Right atrium auricular region (tissue), 2 donors: ENCODE measurements at regions not wholly inside any gene's neighbourhood (a gene's known extent, or its start where the extent isn't known, plus 50 kb on each side); places are given as distances from the start of the nearest gene placed in this dataset.

ENCODE experiments used
- DNase-seq: peaks from one replicate; pipeline ENCODE4 v3.0.0-alpha.2; 2019; ENCODE audit warnings: low spot score
- H3K27ac ChIP-seq, 2 donors: fragments of 200-600 bp; sonication (generic); 1 replicate in 1 of 2; 2 replicates in 1 of 2; pipeline ENCODE4 v1.5.1; 2016 to 2019
- H3K27me3 ChIP-seq, 2 donors: fragments of 200-600 bp; sonication (generic); one replicate each; pipeline versions ENCODE4 v1.5.1 to v1.6.0; 2017 to 2019
- H3K36me3 ChIP-seq: fragments of 200-600 bp; sonication (generic); one replicate; pipeline ENCODE4 v1.5.1; 2016
- H3K4me1 ChIP-seq, 2 donors: fragments of 200-600 bp; sonication (generic); one replicate each; pipeline versions ENCODE4 v1.5.1 to v1.6.0; 2017 to 2019
- H3K4me3 ChIP-seq, 2 donors: fragments of 200-600 bp; sonication (generic); 1 replicate in 1 of 2; 2 replicates in 1 of 2; pipeline ENCODE4 v1.5.1; 2017 to 2019; ENCODE audit warnings: mild to moderate bottlenecking in 1 of 2, moderate library complexity in 1 of 2
- H3K9me3 ChIP-seq, 2 donors: fragments of 200-600 bp; sonication (generic); one replicate each; pipeline ENCODE4 v1.5.1; 2019
- CTCF ChIP-seq, 2 donors: fragments of 200-600 bp; sonication (generic); IDR thresholded peaks; one replicate each; pipeline ENCODE4 v1.5.1; 2019; ENCODE audit warnings: antibody characterized with exemption in 2 of 2

DNA sequence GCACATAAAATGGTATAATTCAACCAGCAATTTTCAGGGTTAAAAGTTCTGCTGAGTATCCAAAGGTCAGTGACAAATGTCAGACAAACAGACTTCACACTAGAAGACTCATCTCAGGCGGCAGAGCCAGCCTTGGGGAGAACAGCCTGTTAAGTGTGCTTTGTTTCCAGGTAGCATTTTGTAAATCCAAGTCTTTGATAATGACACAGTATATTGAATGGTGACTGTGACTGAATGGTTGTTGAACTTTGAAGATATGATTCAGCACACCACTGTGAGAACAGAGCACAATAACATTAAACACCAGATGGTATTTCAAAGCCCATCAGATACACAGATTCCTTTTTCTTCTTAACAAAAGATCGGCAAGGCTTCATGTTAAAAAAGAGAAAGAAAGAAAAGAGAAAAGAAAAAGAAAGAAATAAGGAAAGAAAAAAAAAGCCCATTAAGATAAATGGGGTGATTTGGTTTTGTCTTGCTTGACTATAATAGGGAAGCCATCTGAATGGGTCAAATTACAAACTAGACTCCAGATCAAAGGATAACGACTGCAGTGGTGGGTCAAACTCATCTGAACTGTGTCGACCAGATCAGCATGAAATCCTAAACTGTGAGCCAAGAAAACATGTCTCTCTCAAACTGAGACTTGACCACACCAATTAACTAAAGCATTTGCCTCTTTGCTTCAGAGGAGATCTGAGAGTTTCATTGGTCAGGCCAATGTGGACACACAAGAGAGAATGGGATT is 313.0 kb upstream of the ZNF608 start:
- TF ChIP-seq CTCF (IDR thresholded peaks at IDR 0.05), result no peak
- no peak overlapping the region for H3K27ac ChIP-seq
- no peaks in the 10 kb centered on the region for H3K27me3 ChIP-seq
- no peaks in the 10 kb centered on the region for H3K36me3 ChIP-seq
- no peak for DNase-seq
- no peak overlapping the region for H3K4me3 ChIP-seq
- no peaks in the 10 kb centered on the region for H3K9me3 ChIP-seq
- peaks cover 0 to 22% of the 10 kb centered on the region in 2 donors for H3K4me1 ChIP-seq

GRCh38 chr5:125061726-125062125 is 315.3 kb upstream of the ZNF608 start:
- no peak for DNase-seq
- no peaks in the 10 kb centered on the region for H3K9me3 ChIP-seq
- H3K4me1 ChIP-seq, result peaks cover 0 to 20% of the 10 kb centered on the region in 2 donors
- no peak overlapping the region for H3K27ac ChIP-seq
- TF ChIP-seq CTCF (IDR thresholded peaks at IDR 0.05), result no peak
- H3K4me3 ChIP-seq, result no peak overlapping the region
- no peaks in the 10 kb centered on the region for H3K36me3 ChIP-seq
- H3K27me3 ChIP-seq, result no peaks in the 10 kb centered on the region

DNA sequence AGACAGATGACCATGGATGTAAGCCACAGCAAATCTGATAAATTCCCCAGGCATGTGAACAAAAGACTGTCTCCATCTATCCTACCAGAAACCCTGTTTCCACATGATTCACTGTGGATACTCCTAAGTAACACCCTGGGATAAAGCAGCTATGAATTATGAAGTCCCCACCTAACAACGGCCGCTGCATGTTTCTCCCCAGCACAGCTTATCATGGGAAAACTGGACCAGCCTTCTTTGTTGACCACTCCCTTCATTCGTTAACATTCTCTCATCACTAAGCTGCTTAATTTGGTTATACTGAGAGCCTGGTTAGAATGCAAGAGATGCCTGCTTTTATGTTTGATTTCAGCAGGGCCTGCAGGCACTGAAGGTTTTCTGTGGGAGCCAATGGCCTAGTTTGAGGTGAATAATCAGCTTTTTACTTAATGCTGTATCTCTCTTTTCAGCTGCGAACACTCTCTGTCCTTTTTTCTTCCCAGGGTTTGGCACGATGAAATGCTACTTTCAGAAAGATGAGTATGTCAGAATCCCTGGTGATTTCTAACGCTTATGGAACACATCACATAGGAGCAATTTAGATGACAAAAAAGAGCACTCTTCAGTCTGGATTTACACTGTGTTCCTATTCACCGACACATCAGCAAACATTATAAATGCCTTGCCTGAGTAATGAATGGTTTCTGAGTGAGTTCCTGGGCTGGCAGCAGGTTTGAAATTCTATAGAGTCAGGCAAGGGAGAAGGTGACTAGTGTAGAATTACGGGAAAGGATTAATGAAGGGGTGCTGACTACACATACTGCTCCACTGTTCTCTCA is 318.4 kb upstream of the ZNF608 start:
- TF ChIP-seq CTCF (IDR thresholded peaks at IDR 0.05), result no peak
- Histone ChIP-seq H3K27me3 (no peaks in the 10 kb centered on the region), H3K4me1 (no peaks in the 10 kb centered on the region), H3K36me3 (no peaks in the 10 kb centered on the region), H3K9me3 (no peaks in the 10 kb centered on the region), H3K27ac (no peak overlapping the region), H3K4me3 (no peak overlapping the region)
- DNase-seq, result no peak

DNA sequence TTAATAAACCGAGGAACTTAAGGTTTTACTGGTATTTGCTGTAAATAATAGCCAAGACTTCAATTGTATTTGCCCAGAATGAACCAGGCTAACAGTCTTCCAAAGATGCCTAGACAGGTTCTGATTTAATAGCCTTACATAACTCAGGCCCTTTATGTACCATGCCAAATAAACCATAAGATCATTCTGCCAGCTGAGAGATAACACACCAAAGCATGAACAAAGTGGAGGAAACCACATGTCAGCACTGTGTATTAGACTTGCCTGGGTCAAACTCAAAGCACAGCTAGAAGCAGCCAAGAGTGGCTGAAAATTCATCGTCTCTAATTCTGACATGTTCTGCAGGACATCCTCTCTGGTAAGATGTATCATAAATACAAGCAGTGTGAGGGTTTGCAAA is 319.3 kb upstream of the ZNF608 start:
- no peak for TF ChIP-seq CTCF (IDR thresholded peaks at IDR 0.05)
- no peaks in the 10 kb centered on the region for H3K9me3 ChIP-seq
- H3K27ac ChIP-seq, result no peak overlapping the region
- H3K4me1 ChIP-seq, result no peaks in the 10 kb centered on the region
- no peaks in the 10 kb centered on the region for H3K27me3 ChIP-seq
- H3K36me3 ChIP-seq, result no peaks in the 10 kb centered on the region
- H3K4me3 ChIP-seq, result no peak overlapping the region
- no peak for DNase-seq

- no peak for TF ChIP-seq CTCF (IDR thresholded peaks at IDR 0.05)
- H3K27me3 ChIP-seq, result no peaks in the 10 kb centered on the region
- DNase-seq, result no peak
- H3K4me3 ChIP-seq, result no peak overlapping the region
- no peak overlapping the region for H3K27ac ChIP-seq
- no peaks in the 10 kb centered on the region for H3K4me1 ChIP-seq
- no peaks in the 10 kb centered on the region for H3K36me3 ChIP-seq
- H3K9me3 ChIP-seq, result peaks cover 0 to 19% of the 10 kb centered on the region in 2 donors
Observed at GRCh38 chr5:125070961-125071360, 324.5 kb upstream of the ZNF608 start.
